RPMI8226 (cell line): ENCODE measurements at regions not wholly inside any gene's neighbourhood (a gene's known extent, or its start where the extent isn't known, plus 50 kb on each side); places are given as distances from the start of the nearest gene placed in this dataset.

Experiments used
- DNase-seq: peaks from one replicate; pipeline ENCODE4 v3.0.0-alpha.2; 2015

GRCh38 chr13:83987394-83987793 lies 105.1 kb upstream of the SLITRK1 start:
- DNase-seq: no peak

GRCh38 chr13:83984793-83985192 lies 102.5 kb upstream of the SLITRK1 start:
- no peak for DNase-seq

- no peak for DNase-seq
Observed at GRCh38 chr13:83980331-83980730, 98.1 kb upstream of the SLITRK1 start.

GRCh38 chr13:83975655-83976165 lies 93.4 kb upstream of the SLITRK1 start:
- DNase-seq: no peak

- no peak for DNase-seq
Observed at GRCh38 chr13:83958531-83958930, 76.3 kb upstream of the SLITRK1 start.

GRCh38 chr13:83955011-83955410 lies 72.7 kb upstream of the SLITRK1 start:
- no peak for DNase-seq

GRCh38 chr13:83953916-83954315 lies 71.6 kb upstream of the SLITRK1 start:
- DNase-seq: no peak

GRCh38 chr13:83950293-83950692 lies 68.0 kb upstream of the SLITRK1 start:
- DNase-seq: no peak

- DNase-seq: no peak
Observed at GRCh38 chr13:83943530-83944279, 61.4 kb upstream of the SLITRK1 start.

GRCh38 chr13:83941701-83942335 lies 59.5 kb upstream of the SLITRK1 start:
- DNase-seq: no peak

GRCh38 chr13:83940742-83941141 lies 58.5 kb upstream of the SLITRK1 start:
- DNase-seq: no peak

GRCh38 chr13:83937579-83937978 lies 55.3 kb upstream of the SLITRK1 start:
- no peak for DNase-seq

GRCh38 chr13:83935566-83935965 lies 53.3 kb upstream of the SLITRK1 start:
- no peak for DNase-seq
